Hepatocyte (in vitro differentiated cells): ENCODE measurements at regions not wholly inside any gene's neighbourhood (a gene's known extent, or its start where the extent isn't known, plus 50 kb on each side); places are given as distances from the start of the nearest gene placed in this dataset.

ENCODE experiments used
- CTCF ChIP-seq: fragments of 200-600 bp; sonication (generic); IDR thresholded peaks from 2 replicates; pipeline ENCODE4 v1.5.1; 2016; ENCODE audit warnings: antibody characterized with exemption, mild to moderate bottlenecking; ENCODE audit not compliant: poor library complexity
- EZH2 ChIP-seq: fragments of 200-600 bp; sonication (generic); IDR thresholded peaks from 2 replicates; pipeline ENCODE4 v1.6.1; 2016; ENCODE audit warnings: antibody characterized with exemption, mild to moderate bottlenecking, borderline replicate concordance
- EZH2phosphoT487 ChIP-seq: fragments of 200-600 bp; sonication (generic); IDR thresholded peaks from one replicate; pipeline ENCODE4 v1.6.1; 2018; ENCODE audit warnings: antibody characterized with exemption, mild to moderate bottlenecking, low read depth, moderate library complexity; ENCODE audit not compliant: unreplicated experiment, severe bottlenecking

GRCh38 chr11:97751952-97752351 is 1268.8 kb upstream of the CNTN5 start:
- TF ChIP-seq CTCF (no peak), EZH2phosphoT487 (no peak), EZH2 (no peak)
